Neural progenitor cell (in vitro differentiated cells): ENCODE measurements at regions not wholly inside any gene's neighbourhood (a gene's known extent, or its start where the extent isn't known, plus 50 kb on each side); places are given as distances from the start of the nearest gene placed in this dataset.
"Not testable (repeated sequence)": the region's sequence is repeated elsewhere in the genome, so short reads cannot be mapped to it uniquely, and the experiment has no call there.

Source experiments
- DNase-seq: peaks from one replicate; pipeline ENCODE4 v3.0.0-alpha.2; 2016; ENCODE audit warnings: low spot score
- H2AFZ ChIP-seq: fragments of 200-600 bp; sonication (generic); replicated peaks from 2 replicates; pipeline ENCODE4 v1.6.1; 2016; ENCODE audit warnings: antibody characterized with exemption
- H3F3A ChIP-seq: fragments of 200-600 bp; sonication (generic); 2 replicates; pipeline ENCODE4 v1.6.1; 2016; ENCODE audit warnings: antibody characterized with exemption, low read depth
- H3K27ac ChIP-seq: fragments of 200-600 bp; sonication (generic); 2 replicates; pipeline ENCODE4 v1.5.1; 2016; ENCODE audit warnings: mild to moderate bottlenecking
- H3K27me3 ChIP-seq: fragments of 200-600 bp; sonication (generic); 2 replicates; pipeline ENCODE4 v1.6.1; 2016; ENCODE audit warnings: mild to moderate bottlenecking, moderate library complexity
- H3K36me3 ChIP-seq: fragments of 200-600 bp; sonication (generic); 2 replicates; pipeline ENCODE4 v1.5.1; 2016
- H3K4me1 ChIP-seq: fragments of 200-600 bp; sonication (generic); 2 replicates; pipeline ENCODE4 v1.6.1; 2016; ENCODE audit warnings: mixed run types
- H3K4me2 ChIP-seq: fragments of 200-600 bp; sonication (generic); 2 replicates; pipeline ENCODE4 v1.6.1; 2016
- H3K4me3 ChIP-seq: fragments of 200-600 bp; sonication (generic); 2 replicates; pipeline ENCODE4 v1.5.1; 2016
- H3K79me2 ChIP-seq: fragments of 200-600 bp; sonication (generic); 2 replicates; pipeline ENCODE4 v1.6.1; 2016; ENCODE audit warnings: low read depth
- H3K9ac ChIP-seq: fragments of 200-600 bp; sonication (generic); 2 replicates; pipeline ENCODE4 v1.6.1; 2016
- H3K9me3 ChIP-seq: fragments of 200-600 bp; sonication (generic); 2 replicates; pipeline ENCODE4 v1.5.1; 2016; ENCODE audit warnings: low read depth
- H4K20me1 ChIP-seq: fragments of 200-600 bp; sonication (generic); 2 replicates; pipeline ENCODE4 v1.6.1; 2016; ENCODE audit warnings: low read depth
- H3K27ac Mint-ChIP-seq: 3 replicates; pipeline ENCODE4 v1.8.0; 2021; ENCODE audit warnings: mixed read lengths
- H3K27me3 Mint-ChIP-seq: 2 replicates; pipeline ENCODE4 v1.8.0; 2022; ENCODE audit warnings: low read depth, mild to moderate bottlenecking, inconsistent platforms, moderate library complexity, mixed read lengths; ENCODE audit not compliant: insufficient read depth
- H3K36me3 Mint-ChIP-seq: 3 replicates; pipeline ENCODE4 v1.8.0; 2021; ENCODE audit warnings: mixed read lengths
- H3K4me1 Mint-ChIP-seq: 3 replicates; pipeline ENCODE4 v1.8.0; 2021; ENCODE audit warnings: mixed read lengths
- H3K4me3 Mint-ChIP-seq: 3 replicates; pipeline ENCODE4 v1.8.0; 2021; ENCODE audit warnings: mild to moderate bottlenecking, moderate library complexity, mixed read lengths
- H3K9me3 Mint-ChIP-seq: 3 replicates; pipeline ENCODE4 v1.8.0; 2020; ENCODE audit warnings: mixed read lengths
- EZH2 ChIP-seq: fragments of 200-600 bp; sonication (generic); IDR thresholded peaks from 2 replicates; pipeline ENCODE4 v1.6.1; 2017; ENCODE audit warnings: antibody characterized with exemption, mild to moderate bottlenecking, moderate library complexity
- EZH2phosphoT487 ChIP-seq: fragments of 200-600 bp; sonication (generic); IDR thresholded peaks from 2 replicates; pipeline ENCODE4 v1.6.1; 2017; ENCODE audit warnings: antibody characterized with exemption
- TF ChIP-seq, protein P1 (sequence below): fragments of 200-600 bp; sonication (generic); IDR thresholded peaks from 2 replicates; pipeline ENCODE4 v1.5.1; 2017; ENCODE audit warnings: antibody characterized with exemption, mild to moderate bottlenecking

DNA sequence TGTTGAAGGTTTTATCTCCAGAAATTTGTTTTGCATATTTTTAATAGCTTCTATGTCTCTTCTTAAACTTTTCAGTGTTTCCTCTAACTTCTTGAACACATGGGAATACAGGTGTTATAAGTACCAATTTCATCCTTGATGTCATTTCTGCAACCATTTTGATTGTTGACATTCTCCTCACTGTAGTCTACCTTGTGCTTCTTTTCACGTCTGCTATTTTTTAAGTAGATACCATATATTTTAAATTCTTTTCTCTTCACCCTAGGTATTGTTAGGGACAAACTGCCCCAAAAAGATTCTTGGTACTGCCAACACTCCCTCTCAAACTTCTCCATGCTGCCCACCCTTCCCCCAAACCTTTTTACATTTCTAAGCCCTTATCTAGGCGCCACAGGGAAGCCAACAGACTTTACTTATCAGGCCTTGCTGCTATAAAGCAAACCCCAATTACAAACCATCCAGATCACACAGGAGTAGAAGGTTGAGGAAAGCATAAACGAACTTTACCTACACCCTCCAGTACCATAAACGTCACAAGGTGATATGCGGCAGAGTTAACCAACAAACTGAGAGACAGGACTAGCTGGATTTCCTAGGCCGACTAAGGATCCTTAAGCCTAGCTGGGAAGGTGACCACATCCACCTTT is 1165.3 kb downstream of the TAF11L14 start:
- no peak for DNase-seq
- H3K4me1 ChIP-seq = no peaks in the 10 kb centered on the region
- no peak overlapping the region for H3K4me3 ChIP-seq
- no peak overlapping the region for H3K4me3 Mint-ChIP-seq
- TF ChIP-seq, protein P1, sequence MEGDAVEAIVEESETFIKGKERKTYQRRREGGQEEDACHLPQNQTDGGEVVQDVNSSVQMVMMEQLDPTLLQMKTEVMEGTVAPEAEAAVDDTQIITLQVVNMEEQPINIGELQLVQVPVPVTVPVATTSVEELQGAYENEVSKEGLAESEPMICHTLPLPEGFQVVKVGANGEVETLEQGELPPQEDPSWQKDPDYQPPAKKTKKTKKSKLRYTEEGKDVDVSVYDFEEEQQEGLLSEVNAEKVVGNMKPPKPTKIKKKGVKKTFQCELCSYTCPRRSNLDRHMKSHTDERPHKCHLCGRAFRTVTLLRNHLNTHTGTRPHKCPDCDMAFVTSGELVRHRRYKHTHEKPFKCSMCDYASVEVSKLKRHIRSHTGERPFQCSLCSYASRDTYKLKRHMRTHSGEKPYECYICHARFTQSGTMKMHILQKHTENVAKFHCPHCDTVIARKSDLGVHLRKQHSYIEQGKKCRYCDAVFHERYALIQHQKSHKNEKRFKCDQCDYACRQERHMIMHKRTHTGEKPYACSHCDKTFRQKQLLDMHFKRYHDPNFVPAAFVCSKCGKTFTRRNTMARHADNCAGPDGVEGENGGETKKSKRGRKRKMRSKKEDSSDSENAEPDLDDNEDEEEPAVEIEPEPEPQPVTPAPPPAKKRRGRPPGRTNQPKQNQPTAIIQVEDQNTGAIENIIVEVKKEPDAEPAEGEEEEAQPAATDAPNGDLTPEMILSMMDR = no peak
- no peak for TF ChIP-seq EZH2phosphoT487
- TF ChIP-seq EZH2 = no peak
- no peak overlapping the region for H3K27ac ChIP-seq
- H3K9me3 Mint-ChIP-seq = no peaks in the 10 kb centered on the region
- H3K9me3 ChIP-seq = no peaks in the 10 kb centered on the region
- H3K27me3 Mint-ChIP-seq = peaks cover 2% of the 10 kb centered on the region
- H3K4me2 ChIP-seq = no peak overlapping the region
- no peaks in the 10 kb centered on the region for H3K27me3 ChIP-seq
- H3K36me3 Mint-ChIP-seq = no peaks in the 10 kb centered on the region
- H3K4me1 Mint-ChIP-seq = peaks cover 10% of the 10 kb centered on the region
- no peaks in the 10 kb centered on the region for H4K20me1 ChIP-seq
- H3F3A ChIP-seq = no peaks in the 10 kb centered on the region
- peak overlapping the region; percentile 60 for H2AFZ ChIP-seq
- no peak overlapping the region for H3K27ac Mint-ChIP-seq
- no peak overlapping the region for H3K9ac ChIP-seq
- H3K79me2 ChIP-seq = no peaks in the 10 kb centered on the region
- H3K36me3 ChIP-seq = no peaks in the 10 kb centered on the region

GRCh38 chr5:18800293-18801025 is 1166.2 kb downstream of the TAF11L14 start:
- no peak overlapping the region for H3K4me2 ChIP-seq
- H3K9me3 Mint-ChIP-seq = no peaks in the 10 kb centered on the region
- no peaks in the 10 kb centered on the region for H4K20me1 ChIP-seq
- H2AFZ ChIP-seq = no peak overlapping the region
- H3K4me3 ChIP-seq = no peak overlapping the region
- H3K27ac Mint-ChIP-seq = no peak overlapping the region
- no peak overlapping the region for H3K27ac ChIP-seq
- H3K4me1 Mint-ChIP-seq = peaks cover 10% of the 10 kb centered on the region
- H3K4me3 Mint-ChIP-seq = no peak overlapping the region
- H3F3A ChIP-seq = no peaks in the 10 kb centered on the region
- no peaks in the 10 kb centered on the region for H3K9me3 ChIP-seq
- H3K27me3 Mint-ChIP-seq = no peaks in the 10 kb centered on the region
- DNase-seq = no peak
- no peaks in the 10 kb centered on the region for H3K36me3 ChIP-seq
- no peaks in the 10 kb centered on the region for H3K36me3 Mint-ChIP-seq
- no peaks in the 10 kb centered on the region for H3K4me1 ChIP-seq
- H3K27me3 ChIP-seq = no peaks in the 10 kb centered on the region
- no peak overlapping the region for H3K9ac ChIP-seq
- H3K79me2 ChIP-seq = no peaks in the 10 kb centered on the region
- TF ChIP-seq, protein P1 = no peak

GRCh38 chr5:18801413-18801812 is 1167.2 kb downstream of the TAF11L14 start:
- H3K79me2 ChIP-seq, H3K9me3 Mint-ChIP-seq: not testable (repeated sequence)
- peak overlapping the region; percentile 28 for H2AFZ ChIP-seq

GRCh38 chr5:18802336-18802735 is 1168.1 kb downstream of the TAF11L14 start:
- TF ChIP-seq EZH2phosphoT487 = no peak
- TF ChIP-seq EZH2 = no peak
- TF ChIP-seq, protein P1 = no peak
- Histone ChIP-seq H3F3A (no peaks in the 10 kb centered on the region), H3K4me3 (no peak overlapping the region), H3K27ac (no peak overlapping the region), H3K36me3 (no peaks in the 10 kb centered on the region), H2AFZ (no peak overlapping the region), H3K79me2 (no peaks in the 10 kb centered on the region), H3K9ac (no peak overlapping the region), H3K9me3 (no peaks in the 10 kb centered on the region), H3K4me1 (no peaks in the 10 kb centered on the region), H3K4me2 (no peak overlapping the region), H3K27me3 (no peaks in the 10 kb centered on the region), H4K20me1 (no peaks in the 10 kb centered on the region)
- Mint-ChIP-seq H3K36me3 (no peaks in the 10 kb centered on the region), H3K4me1 (peaks cover 5% of the 10 kb centered on the region), H3K27ac (no peak overlapping the region), H3K27me3 (no peaks in the 10 kb centered on the region), H3K9me3 (no peaks in the 10 kb centered on the region), H3K4me3 (no peak overlapping the region)
- no peak for DNase-seq

More at GRCh38 chr5:18801413-18801812, 1167.2 kb downstream of the TAF11L14 start:
- H3K9ac ChIP-seq, H3K27me3 ChIP-seq, H3K27ac ChIP-seq, H3K4me2 ChIP-seq, DNase-seq, H3K4me3 ChIP-seq, H3K9me3 ChIP-seq, H4K20me1 ChIP-seq, H3F3A ChIP-seq, H3K27me3 Mint-ChIP-seq, H3K27ac Mint-ChIP-seq, H3K36me3 ChIP-seq, H3K4me3 Mint-ChIP-seq, H3K4me1 ChIP-seq, H3K36me3 Mint-ChIP-seq: not testable (repeated sequence)
- H3K4me1 Mint-ChIP-seq = peaks cover 10% of the 10 kb centered on the region
